Glutamatergic neuron (in vitro differentiated cells): ENCODE measurements at regions not wholly inside any gene's neighbourhood (a gene's known extent, or its start where the extent isn't known, plus 50 kb on each side); places are given as distances from the start of the nearest gene placed in this dataset.
A peak's percentile ranks its signal among the peaks of the same experiment; 100 is the strongest.

Experiments
- DNase-seq: peaks from one replicate; pipeline ENCODE4 v3.0.0; 2022
- H3K27ac Mint-ChIP-seq: one replicate; pipeline ENCODE4 v1.8.0; 2020; ENCODE audit warnings: mild to moderate bottlenecking, mixed read lengths, inconsistent platforms; ENCODE audit not compliant: unreplicated experiment
- H3K27me3 Mint-ChIP-seq: one replicate; pipeline ENCODE4 v1.8.0; 2020; ENCODE audit warnings: mild to moderate bottlenecking, moderate library complexity, mixed read lengths, inconsistent platforms; ENCODE audit not compliant: unreplicated experiment
- H3K36me3 Mint-ChIP-seq: one replicate; pipeline ENCODE4 v1.8.0; 2020; ENCODE audit warnings: mild to moderate bottlenecking, mixed read lengths, inconsistent platforms; ENCODE audit not compliant: unreplicated experiment
- H3K4me1 Mint-ChIP-seq: one replicate; pipeline ENCODE4 v1.8.0; 2020; ENCODE audit warnings: mild to moderate bottlenecking, low read depth, mixed read lengths, inconsistent platforms; ENCODE audit not compliant: unreplicated experiment
- H3K4me3 Mint-ChIP-seq: one replicate; pipeline ENCODE4 v1.8.0; 2020; ENCODE audit warnings: mild to moderate bottlenecking, mixed read lengths, inconsistent platforms; ENCODE audit not compliant: unreplicated experiment
- H3K9me3 Mint-ChIP-seq: one replicate; pipeline ENCODE4 v1.8.0; 2020; ENCODE audit warnings: mild to moderate bottlenecking, moderate library complexity, mixed read lengths, inconsistent platforms; ENCODE audit not compliant: unreplicated experiment
- TF ChIP-seq, protein P1 (sequence below): fragments of 200-600 bp; sonication (generic); IDR thresholded peaks from one replicate; pipeline ENCODE4 v1.5.0; 2021; ENCODE audit not compliant: partially characterized antibody, unreplicated experiment

DNA sequence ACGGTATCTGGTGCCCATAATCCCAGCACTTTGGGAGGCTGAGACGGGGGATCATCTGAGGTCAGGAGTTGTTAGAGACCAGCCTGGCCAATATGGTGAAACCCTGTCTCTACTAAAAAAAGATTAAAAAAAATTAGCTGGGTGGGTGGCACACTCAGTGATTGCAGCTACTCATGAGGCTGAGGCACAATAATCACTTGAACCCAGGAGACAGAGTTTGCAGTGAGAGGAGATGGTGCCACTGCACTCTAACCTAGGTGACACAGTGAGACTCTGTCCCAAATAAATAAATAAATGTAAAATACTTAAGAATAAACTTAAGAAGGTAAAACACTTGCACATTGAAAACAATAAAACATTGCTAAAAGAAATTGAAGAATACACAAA lies 90.4 kb downstream of the ZNF280B start:
- peaks cover 6% of the 10 kb centered on the region for H3K9me3 Mint-ChIP-seq
- no peak overlapping the region for H3K27ac Mint-ChIP-seq
- DNase-seq, result no peak
- H3K27me3 Mint-ChIP-seq, result peaks cover 16% of the 10 kb centered on the region
- TF ChIP-seq, protein P1, sequence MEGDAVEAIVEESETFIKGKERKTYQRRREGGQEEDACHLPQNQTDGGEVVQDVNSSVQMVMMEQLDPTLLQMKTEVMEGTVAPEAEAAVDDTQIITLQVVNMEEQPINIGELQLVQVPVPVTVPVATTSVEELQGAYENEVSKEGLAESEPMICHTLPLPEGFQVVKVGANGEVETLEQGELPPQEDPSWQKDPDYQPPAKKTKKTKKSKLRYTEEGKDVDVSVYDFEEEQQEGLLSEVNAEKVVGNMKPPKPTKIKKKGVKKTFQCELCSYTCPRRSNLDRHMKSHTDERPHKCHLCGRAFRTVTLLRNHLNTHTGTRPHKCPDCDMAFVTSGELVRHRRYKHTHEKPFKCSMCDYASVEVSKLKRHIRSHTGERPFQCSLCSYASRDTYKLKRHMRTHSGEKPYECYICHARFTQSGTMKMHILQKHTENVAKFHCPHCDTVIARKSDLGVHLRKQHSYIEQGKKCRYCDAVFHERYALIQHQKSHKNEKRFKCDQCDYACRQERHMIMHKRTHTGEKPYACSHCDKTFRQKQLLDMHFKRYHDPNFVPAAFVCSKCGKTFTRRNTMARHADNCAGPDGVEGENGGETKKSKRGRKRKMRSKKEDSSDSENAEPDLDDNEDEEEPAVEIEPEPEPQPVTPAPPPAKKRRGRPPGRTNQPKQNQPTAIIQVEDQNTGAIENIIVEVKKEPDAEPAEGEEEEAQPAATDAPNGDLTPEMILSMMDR, result no peak
- peaks cover 21% of the 10 kb centered on the region for H3K36me3 Mint-ChIP-seq
- H3K4me1 Mint-ChIP-seq, result no peaks in the 10 kb centered on the region
- no peak overlapping the region for H3K4me3 Mint-ChIP-seq

DNA sequence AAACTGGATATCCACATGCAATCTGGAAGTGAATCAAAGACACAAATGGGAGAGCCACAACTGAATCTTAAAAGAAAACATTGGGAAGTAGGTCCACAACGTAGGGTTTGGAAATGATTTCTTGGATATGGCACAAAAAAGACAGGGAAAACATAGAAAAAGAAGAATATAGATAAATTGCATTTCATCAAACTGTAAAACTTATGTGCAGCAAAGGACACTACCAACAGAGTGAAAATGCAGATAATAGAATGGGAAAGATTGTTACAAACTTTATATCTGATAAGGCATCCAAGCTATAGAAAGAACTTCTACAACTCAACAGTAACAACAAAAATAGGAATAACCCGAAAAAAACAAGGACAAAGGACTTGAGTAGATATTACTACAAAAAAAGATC lies 89.6 kb downstream of the ZNF280B start:
- peaks cover 16% of the 10 kb centered on the region for H3K27me3 Mint-ChIP-seq
- H3K4me3 Mint-ChIP-seq, result no peak overlapping the region
- H3K9me3 Mint-ChIP-seq, result peaks cover 3% of the 10 kb centered on the region
- TF ChIP-seq, protein P1, result no peak
- peaks cover 13% of the 10 kb centered on the region for H3K36me3 Mint-ChIP-seq
- H3K4me1 Mint-ChIP-seq, result no peaks in the 10 kb centered on the region
- DNase-seq, result no peak
- no peak overlapping the region for H3K27ac Mint-ChIP-seq

GRCh38 chr22:22420580-22420979 lies 88.0 kb downstream of the ZNF280B start:
- Mint-ChIP-seq H3K27me3 (peaks cover 16% of the 10 kb centered on the region), H3K4me1 (no peaks in the 10 kb centered on the region), H3K9me3 (peaks cover 3% of the 10 kb centered on the region), H3K36me3 (peaks cover 8% of the 10 kb centered on the region), H3K4me3 (no peak overlapping the region), H3K27ac (no peak overlapping the region)
- TF ChIP-seq, protein P1, result no peak
- DNase-seq, result no peak

- DNase-seq, result no peak
- H3K27me3 Mint-ChIP-seq, result peaks cover 11% of the 10 kb centered on the region
- H3K27ac Mint-ChIP-seq, result no peak overlapping the region
- no peaks in the 10 kb centered on the region for H3K4me1 Mint-ChIP-seq
- peaks cover 8% of the 10 kb centered on the region for H3K36me3 Mint-ChIP-seq
- TF ChIP-seq, protein P1, result no peak
- no peak overlapping the region for H3K4me3 Mint-ChIP-seq
- H3K9me3 Mint-ChIP-seq, result no peaks in the 10 kb centered on the region
Observed at GRCh38 chr22:22421392-22421791, 87.2 kb downstream of the ZNF280B start.

- peak; percentile 92 for DNase-seq
- Mint-ChIP-seq H3K36me3 (peaks cover 4% of the 10 kb centered on the region), H3K4me1 (no peaks in the 10 kb centered on the region), H3K27ac (no peak overlapping the region), H3K9me3 (no peaks in the 10 kb centered on the region), H3K4me3 (no peak overlapping the region), H3K27me3 (peaks cover 11% of the 10 kb centered on the region)
- TF ChIP-seq, protein P1, result peak; percentile 92
Observed at GRCh38 chr22:22422629-22423112, 85.9 kb downstream of the ZNF280B start.
